B cell (primary cell): ENCODE measurements at regions not wholly inside any gene's neighbourhood (a gene's known extent, or its start where the extent isn't known, plus 50 kb on each side); places are given as distances from the start of the nearest gene placed in this dataset.

Experiments
- ATAC-seq: fragments of 200-7000 bp; cut with Tn5 transposase; one replicate; pipeline ENCODE4 v1.10.0; 2021; ENCODE audit warnings: low read depth, mild to moderate bottlenecking, moderate number of reproducible peaks, moderate library complexity
- CTCF ChIA-PET: fragments of 350-600 bp; sonication (Branson Sonifier 250); formaldehyde crosslinking; loops from one replicate; lab custom pipeline; 2021; ENCODE audit warnings: antibody characterized with exemption, inconsistent platforms; lab: Charles Lee
- POLR2A ChIA-PET: fragments of 350-600 bp; sonication (Branson Sonifier 250); formaldehyde crosslinking; loops from one replicate; lab custom pipeline; 2021; ENCODE audit warnings: antibody characterized with exemption; lab: Charles Lee
- DNase-seq: peaks from one replicate; pipeline ENCODE4 v3.0.0; 2013
- H2AFZ ChIP-seq: 2 replicates; pipeline ENCODE4 v1.6.1; 2012; ENCODE audit warnings: mild to moderate bottlenecking, low read depth, low read length; ENCODE audit not compliant: insufficient read depth, poor library complexity, severe bottlenecking
- H3K27ac ChIP-seq, 2 donors: 1 replicate in 1 of 2; 2 replicates in 1 of 2; pipeline ENCODE4 v1.5.1; 2012 to 2013; ENCODE audit warnings: low read length in 2 of 2, mild to moderate bottlenecking in 2 of 2, moderate library complexity in 1 of 2
- H3K27me3 ChIP-seq, 4 experiments: fragments of 200-600 bp in 1 of 4; sonication (generic) in 1 of 4; replicated peaks in 1 of 4; 1 replicate in 2 of 4; 2 replicates in 2 of 4; pipeline versions ENCODE4 v1.6.1 to v1.7.0; 2013 to 2016; ENCODE audit warnings: low read length in 3 of 4, mild to moderate bottlenecking in 2 of 4, mixed read lengths in 1 of 4, moderate library complexity in 1 of 4; ENCODE audit not compliant: insufficient read depth in 4 of 4, control insufficient read depth in 3 of 4; ENCODE audit errors: control extremely low read depth in 1 of 4
- H3K36me3 ChIP-seq, 2 experiments: replicated peaks in 1 of 2; 1 replicate in 1 of 2; 2 replicates in 1 of 2; pipeline versions ENCODE4 v1.6.1 to v1.7.1; 2013; ENCODE audit warnings: low read length in 1 of 2; ENCODE audit not compliant: insufficient read depth in 2 of 2, control insufficient read depth in 1 of 2; ENCODE audit errors: control extremely low read depth in 1 of 2, extremely low read depth in 1 of 2
- H3K4me1 ChIP-seq, 2 donors: fragments of 200-600 bp in 1 of 2; sonication (generic) in 1 of 2; 1 replicate in 1 of 2; 2 replicates in 1 of 2; pipeline versions ENCODE4 v1.5.1 to v1.6.1; 2013 to 2017; ENCODE audit warnings: low read length in 2 of 2; ENCODE audit not compliant: control insufficient read depth in 2 of 2, insufficient read depth in 2 of 2
- H3K4me2 ChIP-seq: replicated peaks from 2 replicates; pipeline ENCODE3; 2012; ENCODE audit warnings: mild to moderate bottlenecking, low read depth, low read length; ENCODE audit not compliant: poor library complexity, severe bottlenecking
- H3K4me3 ChIP-seq, 5 experiments: fragments of 200-600 bp in 1 of 5; sonication (generic) in 1 of 5; 1 replicate in 3 of 5; 2 replicates in 2 of 5; pipeline versions ENCODE4 v1.5.1 to v1.7.0; 2011 to 2016; ENCODE audit warnings: low read length in 4 of 5, mild to moderate bottlenecking in 4 of 5, low read depth in 2 of 5, control low read depth in 1 of 5, moderate library complexity in 1 of 5; ENCODE audit not compliant: insufficient read depth in 1 of 5; ENCODE audit errors: control extremely low read depth in 1 of 5, extremely low read depth in 1 of 5
- H3K79me2 ChIP-seq: fragments of 200-600 bp; sonication (generic); one replicate; pipeline ENCODE4 v1.6.0; 2016; ENCODE audit warnings: low read length; ENCODE audit not compliant: control insufficient read depth, insufficient read depth
- H3K9ac ChIP-seq: fragments of 200-600 bp; sonication (generic); 2 replicates; pipeline ENCODE4 v1.6.1; 2017; ENCODE audit warnings: mild to moderate bottlenecking, low read length, moderate library complexity
- H3K9me3 ChIP-seq, 3 donors: one replicate each; pipeline versions ENCODE4 v1.6.1 to v1.7.1; 2013; ENCODE audit warnings: low read length in 2 of 3; ENCODE audit not compliant: control insufficient read depth in 2 of 3, insufficient read depth in 1 of 3; ENCODE audit errors: control extremely low read depth in 1 of 3
- H4K20me1 ChIP-seq: 2 replicates; pipeline ENCODE4 v1.6.0; 2012; ENCODE audit warnings: mild to moderate bottlenecking, low read length; ENCODE audit not compliant: insufficient read depth, control insufficient read depth, poor library complexity, severe bottlenecking
- H3K27ac Mint-ChIP-seq: one replicate; pipeline ENCODE4 v1.8.0; 2021; ENCODE audit warnings: mixed read lengths
- H3K27me3 Mint-ChIP-seq: one replicate; pipeline ENCODE4 v1.8.0; 2021; ENCODE audit warnings: mixed read lengths
- H3K4me1 Mint-ChIP-seq: one replicate; pipeline ENCODE4 v1.8.0; 2021; ENCODE audit warnings: mixed read lengths
- H3K4me3 Mint-ChIP-seq: one replicate; pipeline ENCODE4 v1.8.0; 2021; ENCODE audit warnings: mixed read lengths
- H3K9me3 Mint-ChIP-seq: one replicate; pipeline ENCODE4 v1.8.0; 2022; ENCODE audit warnings: mixed read lengths; ENCODE audit not compliant: insufficient read depth
- EZH2 ChIP-seq: IDR thresholded peaks from 2 replicates; pipeline ENCODE4 v1.6.1; 2012; ENCODE audit warnings: borderline replicate concordance, low read depth, mild to moderate bottlenecking, moderate library complexity, low read length; ENCODE audit not compliant: insufficient read depth, poor library complexity, severe bottlenecking
- WGBS: methylation state at CpG from one replicate; pipeline ENCODE4 v1.1.5; 2013; ENCODE audit warnings: missing lambda C conversion rate; ENCODE audit not compliant: insufficient coverage; 5-methylcytosine and 5-hydroxymethylcytosine counted together
- intact Hi-C: fragments of 100-400 bp; cut with micrococcal nuclease; formaldehyde crosslinking; loops from one replicate; pipeline ENCODE4 v1.10.0; 2022
- TF ChIP-seq, protein P1 (sequence below): fragments of 200-600 bp; IDR thresholded peaks from one replicate; pipeline ENCODE4 v1.8.0; 2022; ENCODE audit warnings: antibody characterized with exemption, mild to moderate bottlenecking

DNA sequence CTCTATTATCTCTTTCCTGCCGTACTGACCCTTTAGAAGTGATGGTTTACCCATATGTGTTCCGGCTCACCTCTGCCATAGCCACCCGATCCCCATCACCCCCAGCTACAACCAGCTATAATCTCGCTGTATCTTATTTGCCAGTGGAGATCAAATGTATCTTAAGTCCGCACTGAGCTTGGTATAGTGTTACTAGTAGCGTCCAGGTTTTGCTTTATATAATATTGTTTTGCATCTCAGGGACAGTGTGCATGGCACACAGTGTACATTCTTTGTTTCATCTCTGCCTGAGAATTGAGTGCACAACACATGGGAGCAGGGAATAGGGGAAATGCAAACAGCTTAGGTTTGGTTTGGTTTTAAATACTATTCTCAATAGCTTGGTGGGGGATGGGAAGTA lies 135.8 kb upstream of the SNX2 start:
- intact Hi-C loops = no loop called here
- DNase-seq (no peak), ATAC-seq (no peak)
- ChIA-PET POLR2A (no interaction called here), CTCF (no interaction called here)
- Histone ChIP-seq H3K9ac (no peak overlapping the region), H3K36me3 (no peaks in the 10 kb centered on the region), H3K9me3 (peaks cover 0 to 11% (median 0%) of the 10 kb centered on the region in 3 donors), H3K4me2 (no peak overlapping the region), H3K4me1 (no peaks in the 10 kb centered on the region), H4K20me1 (no peaks in the 10 kb centered on the region), H3K27me3 (peaks cover 0 to 3% (median 0%) of the 10 kb centered on the region in 4 experiments), H3K4me3 (no peak overlapping the region), H3K79me2 (no peaks in the 10 kb centered on the region), H3K27ac (no peak overlapping the region), H2AFZ (no peak overlapping the region)
- Mint-ChIP-seq H3K27me3 (peaks cover 9% of the 10 kb centered on the region), H3K4me1 (no peaks in the 10 kb centered on the region), H3K9me3 (peaks cover 3% of the 10 kb centered on the region), H3K4me3 (no peak overlapping the region), H3K27ac (no peak overlapping the region)
- WGBS = 97% methylated on average over 3 of the region's 6 CpGs
- TF ChIP-seq EZH2 = no peak
- TF ChIP-seq, protein P1, sequence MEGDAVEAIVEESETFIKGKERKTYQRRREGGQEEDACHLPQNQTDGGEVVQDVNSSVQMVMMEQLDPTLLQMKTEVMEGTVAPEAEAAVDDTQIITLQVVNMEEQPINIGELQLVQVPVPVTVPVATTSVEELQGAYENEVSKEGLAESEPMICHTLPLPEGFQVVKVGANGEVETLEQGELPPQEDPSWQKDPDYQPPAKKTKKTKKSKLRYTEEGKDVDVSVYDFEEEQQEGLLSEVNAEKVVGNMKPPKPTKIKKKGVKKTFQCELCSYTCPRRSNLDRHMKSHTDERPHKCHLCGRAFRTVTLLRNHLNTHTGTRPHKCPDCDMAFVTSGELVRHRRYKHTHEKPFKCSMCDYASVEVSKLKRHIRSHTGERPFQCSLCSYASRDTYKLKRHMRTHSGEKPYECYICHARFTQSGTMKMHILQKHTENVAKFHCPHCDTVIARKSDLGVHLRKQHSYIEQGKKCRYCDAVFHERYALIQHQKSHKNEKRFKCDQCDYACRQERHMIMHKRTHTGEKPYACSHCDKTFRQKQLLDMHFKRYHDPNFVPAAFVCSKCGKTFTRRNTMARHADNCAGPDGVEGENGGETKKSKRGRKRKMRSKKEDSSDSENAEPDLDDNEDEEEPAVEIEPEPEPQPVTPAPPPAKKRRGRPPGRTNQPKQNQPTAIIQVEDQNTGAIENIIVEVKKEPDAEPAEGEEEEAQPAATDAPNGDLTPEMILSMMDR = no peak

DNA sequence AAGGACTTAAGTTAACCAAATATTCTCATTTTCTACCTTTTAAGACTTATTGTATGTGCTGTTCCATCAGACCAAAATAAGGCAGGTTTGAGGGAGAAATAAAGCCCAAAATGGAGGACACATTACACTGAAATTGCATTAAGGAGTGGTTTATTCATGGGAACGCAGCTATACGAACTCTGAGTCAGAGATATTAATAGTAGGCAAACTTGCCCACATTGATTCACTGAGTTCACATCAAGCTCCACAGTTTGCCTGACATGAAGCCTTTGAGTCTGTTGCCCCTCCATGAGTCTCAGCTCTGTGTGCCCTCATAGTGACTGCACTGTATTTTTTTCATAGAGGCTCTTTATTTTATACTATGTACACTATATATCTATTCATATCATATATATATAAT lies 135.0 kb upstream of the SNX2 start:
- H3K4me1 Mint-ChIP-seq = no peaks in the 10 kb centered on the region
- peaks cover 3% of the 10 kb centered on the region for H3K9me3 Mint-ChIP-seq
- H3K27me3 Mint-ChIP-seq = peaks cover 11% of the 10 kb centered on the region
- Histone ChIP-seq H3K9me3 (peaks cover 0 to 11% (median 0%) of the 10 kb centered on the region in 3 donors), H3K27me3 (peaks cover 0 to 3% (median 0%) of the 10 kb centered on the region in 4 experiments), H2AFZ (no peak overlapping the region), H3K36me3 (no peaks in the 10 kb centered on the region), H3K79me2 (no peaks in the 10 kb centered on the region), H3K4me3 (no peak overlapping the region), H4K20me1 (no peaks in the 10 kb centered on the region), H3K4me2 (no peak overlapping the region), H3K4me1 (no peaks in the 10 kb centered on the region), H3K9ac (no peak overlapping the region), H3K27ac (no peak overlapping the region)
- 92% methylated on average over 2 of the region's 2 CpGs for WGBS
- no peak for ATAC-seq
- TF ChIP-seq, protein P1 = no peak
- TF ChIP-seq EZH2 = no peak
- ChIA-PET POLR2A (no interaction called here), CTCF (no interaction called here)
- H3K4me3 Mint-ChIP-seq = no peak overlapping the region
- DNase-seq = no peak
- no peak overlapping the region for H3K27ac Mint-ChIP-seq
- intact Hi-C loops = no loop called here
